ENCODE measurements at regions not wholly inside any gene's neighbourhood (a gene's known extent, or its start where the extent isn't known, plus 50 kb on each side); places are given as distances from the start of the nearest gene placed in this dataset.

- no peak overlapping the region for H3K4me3 ChIP-seq
- H3K36me3 ChIP-seq = no peaks in the 10 kb centered on the region
- WGBS, 2 donors = 85 to 89% methylated on average over 4 of the region's 4 CpGs
- TF ChIP-seq CTCF (IDR thresholded peaks at IDR 0.05) = no peak
- no peak for TF ChIP-seq EP300 (IDR thresholded peaks at IDR 0.05)
- TF ChIP-seq POLR2AphosphoS5 (IDR thresholded peaks at IDR 0.05) = no peak
- no peak for TF ChIP-seq POLR2A (IDR thresholded peaks at IDR 0.05)
- DNase-seq = no peak
- no peaks in the 10 kb centered on the region for H3K9me3 ChIP-seq
- intact Hi-C loops (cut with DNase I) = no loop called here
- no peaks in the 10 kb centered on the region for H3K27me3 ChIP-seq
- no peak overlapping the region for H3K27ac ChIP-seq
- no peaks in the 10 kb centered on the region for H3K4me1 ChIP-seq
Measured at GRCh38 chr7:34240417-34240816, 335.1 kb downstream of the BMPER start.

DNA sequence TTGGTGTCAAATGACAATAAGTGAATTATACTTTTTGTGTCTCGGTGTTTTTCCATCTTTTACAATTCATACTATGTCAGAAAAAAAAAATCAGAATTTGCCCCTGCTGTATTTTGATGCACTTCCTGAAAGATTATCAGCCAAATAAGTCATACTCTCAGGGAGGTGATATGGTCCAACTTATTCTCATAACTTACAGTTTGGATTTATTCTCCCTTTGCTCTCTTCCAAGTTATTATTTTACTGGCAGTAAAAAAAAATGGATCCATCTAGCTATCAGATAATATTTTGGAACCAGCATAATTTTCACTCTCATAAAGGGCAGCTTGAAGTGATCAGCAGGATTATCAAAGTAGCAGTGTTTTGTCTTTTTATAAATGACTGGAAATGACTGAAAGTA lies 337.1 kb downstream of the BMPER start:
- Histone ChIP-seq H3K9me3 (no peaks in the 10 kb centered on the region), H3K36me3 (no peaks in the 10 kb centered on the region), H3K27ac (no peak overlapping the region), H3K4me1 (no peaks in the 10 kb centered on the region), H3K27me3 (no peaks in the 10 kb centered on the region), H3K4me3 (no peak overlapping the region)
- TF ChIP-seq POLR2AphosphoS5 (IDR thresholded peaks at IDR 0.05) = no peak
- DNase-seq = no peak
- WGBS, 2 donors = 80 to 88% methylated on average over 1 of the region's 1 CpG
- intact Hi-C loops (cut with DNase I) = no loop called here

GRCh38 chr7:34245246-34245645 lies 339.9 kb downstream of the BMPER start:
- no peak for TF ChIP-seq CTCF (IDR thresholded peaks at IDR 0.05)
- TF ChIP-seq POLR2AphosphoS5 (IDR thresholded peaks at IDR 0.05) = no peak
- TF ChIP-seq EP300 (IDR thresholded peaks at IDR 0.05) = no peak
- no peak for TF ChIP-seq POLR2A (IDR thresholded peaks at IDR 0.05)
- Histone ChIP-seq H3K9me3 (no peaks in the 10 kb centered on the region), H3K4me3 (no peak overlapping the region), H3K36me3 (no peaks in the 10 kb centered on the region), H3K4me1 (no peaks in the 10 kb centered on the region), H3K27me3 (no peaks in the 10 kb centered on the region), H3K27ac (no peak overlapping the region)
- intact Hi-C loops (cut with DNase I) = no loop called here
- no peak for DNase-seq
- 86 to 89% methylated on average over 4 of the region's 4 CpGs for WGBS, 2 donors

DNA sequence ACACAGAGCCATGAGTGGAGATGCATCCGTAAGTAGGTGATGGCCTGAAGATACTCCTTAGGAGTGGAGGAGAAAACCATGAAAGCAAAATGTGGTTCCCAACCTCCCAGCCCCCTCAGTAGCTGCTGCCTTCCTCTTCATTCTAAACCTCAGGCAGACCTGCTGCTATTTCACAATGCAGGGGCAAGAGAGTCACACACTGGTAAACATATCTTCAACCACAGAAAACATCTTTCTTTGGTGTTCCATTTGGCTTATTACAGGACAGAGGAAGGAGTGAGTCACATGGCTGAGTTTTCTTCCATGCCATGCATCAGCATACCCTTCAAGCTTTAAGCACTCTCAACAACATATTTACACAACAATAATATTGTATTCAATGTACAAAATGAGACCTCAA lies 342.1 kb downstream of the BMPER start:
- intact Hi-C loops (cut with DNase I) = no loop called here
- Histone ChIP-seq H3K27me3 (no peaks in the 10 kb centered on the region), H3K4me3 (no peak overlapping the region), H3K4me1 (no peaks in the 10 kb centered on the region), H3K36me3 (no peaks in the 10 kb centered on the region), H3K27ac (no peak overlapping the region), H3K9me3 (no peaks in the 10 kb centered on the region)
- 93 to 95% methylated on average over 1 of the region's 1 CpG for WGBS, 2 donors
- TF ChIP-seq CTCF (IDR thresholded peaks at IDR 0.05) (no peak), EP300 (IDR thresholded peaks at IDR 0.05) (no peak), POLR2AphosphoS5 (IDR thresholded peaks at IDR 0.05) (no peak), POLR2A (IDR thresholded peaks at IDR 0.05) (no peak)
- no peak for DNase-seq

GRCh38 chr7:34249192-34249591 lies 343.9 kb downstream of the BMPER start:
- DNase-seq = no peak
- 65 to 75% methylated on average over 2 of the region's 2 CpGs for WGBS, 2 donors
- Histone ChIP-seq H3K27me3 (no peaks in the 10 kb centered on the region), H3K27ac (no peak overlapping the region), H3K4me1 (no peaks in the 10 kb centered on the region), H3K9me3 (no peaks in the 10 kb centered on the region), H3K4me3 (no peak overlapping the region), H3K36me3 (no peaks in the 10 kb centered on the region)
- TF ChIP-seq POLR2A (IDR thresholded peaks at IDR 0.05) (no peak), EP300 (IDR thresholded peaks at IDR 0.05) (no peak), CTCF (IDR thresholded peaks at IDR 0.05) (no peak), POLR2AphosphoS5 (IDR thresholded peaks at IDR 0.05) (no peak)
- intact Hi-C loops (cut with DNase I) = no loop called here
